ENCODE measurements at regions not wholly inside any gene's neighbourhood (a gene's known extent, or its start where the extent isn't known, plus 50 kb on each side); places are given as distances from the start of the nearest gene placed in this dataset.

GRCh38 chr2:48259811-48260210, 54.7 kb upstream of the FOXN2 start:
- no peak for TF ChIP-seq POLR2AphosphoS5 (IDR thresholded peaks at IDR 0.05; ENCODE audit: low read depth, low read length)
- no peak for TF ChIP-seq EZH2 (IDR thresholded peaks at IDR 0.05)
- TF ChIP-seq POLR2A (IDR thresholded peaks at IDR 0.05; ENCODE audit: borderline replicate concordance, extremely low read depth, insufficient read depth, insufficient read length): no peak
- TF ChIP-seq EZH2phosphoT487 (IDR thresholded peaks at IDR 0.05; ENCODE audit: borderline replicate concordance): no peak
- no peak for TF ChIP-seq CTCF (IDR thresholded peaks at IDR 0.05 in 2 of 3, conservative IDR thresholded peaks at IDR 0.05 in 1 of 3; ENCODE audit: borderline replicate concordance in 1 of 3, insufficient read depth in 1 of 3, low read depth in 2 of 3, low read length in 2 of 3)
- no peak for TF ChIP-seq REST (IDR thresholded peaks at IDR 0.05; ENCODE audit: low read depth)
- no peak for TF ChIP-seq YY1 (IDR thresholded peaks at IDR 0.05; ENCODE audit: extremely low read depth, insufficient replicate concordance, low read depth, low read length)
- TF ChIP-seq CEBPB (IDR thresholded peaks at IDR 0.05; ENCODE audit: low read depth): no peak
